Spleen (tissue), 7 donors: ENCODE measurements at regions not wholly inside any gene's neighbourhood (a gene's known extent, or its start where the extent isn't known, plus 50 kb on each side); places are given as distances from the start of the nearest gene placed in this dataset.

Source experiments
- POLR2A ChIP-seq, 3 donors: fragments of 450-650 bp; IDR thresholded peaks; one replicate each; pipeline ENCODE4 v1.5.1; 2017; ENCODE audit warnings: antibody characterized with exemption in 3 of 3, mild to moderate bottlenecking in 1 of 3
- POLR2AphosphoS5 ChIP-seq, 3 donors: sonication (generic); formaldehyde crosslinking; IDR thresholded peaks; one replicate each; pipeline ENCODE4 v1.5.1; 2017; ENCODE audit warnings: antibody characterized with exemption in 3 of 3
- TF ChIP-seq, protein P1 (sequence below), 11 experiments: fragments of 200-600 bp in 7 of 11; fragments of 450-650 bp in 4 of 11; sonication (generic) in 4 of 11; IDR thresholded peaks in 8 of 11; conservative IDR thresholded peaks in 3 of 11; 1 replicate in 7 of 11; 2 replicates in 4 of 11; pipeline versions ENCODE4 v1.4.0 to v1.8.0; 2016 to 2021; ENCODE audit warnings: antibody characterized with exemption in 11 of 11, inconsistent platforms in 4 of 11, mild to moderate bottlenecking in 1 of 11
- donor health status: DM: no; HTN: no; CAD: no; lungs with moderate emphysema.
- donor health status: DM: no; HTN: no; CAD: no.
- donor health status: DM: no; HTN: no; CAD: no.

- TF ChIP-seq, protein P1, sequence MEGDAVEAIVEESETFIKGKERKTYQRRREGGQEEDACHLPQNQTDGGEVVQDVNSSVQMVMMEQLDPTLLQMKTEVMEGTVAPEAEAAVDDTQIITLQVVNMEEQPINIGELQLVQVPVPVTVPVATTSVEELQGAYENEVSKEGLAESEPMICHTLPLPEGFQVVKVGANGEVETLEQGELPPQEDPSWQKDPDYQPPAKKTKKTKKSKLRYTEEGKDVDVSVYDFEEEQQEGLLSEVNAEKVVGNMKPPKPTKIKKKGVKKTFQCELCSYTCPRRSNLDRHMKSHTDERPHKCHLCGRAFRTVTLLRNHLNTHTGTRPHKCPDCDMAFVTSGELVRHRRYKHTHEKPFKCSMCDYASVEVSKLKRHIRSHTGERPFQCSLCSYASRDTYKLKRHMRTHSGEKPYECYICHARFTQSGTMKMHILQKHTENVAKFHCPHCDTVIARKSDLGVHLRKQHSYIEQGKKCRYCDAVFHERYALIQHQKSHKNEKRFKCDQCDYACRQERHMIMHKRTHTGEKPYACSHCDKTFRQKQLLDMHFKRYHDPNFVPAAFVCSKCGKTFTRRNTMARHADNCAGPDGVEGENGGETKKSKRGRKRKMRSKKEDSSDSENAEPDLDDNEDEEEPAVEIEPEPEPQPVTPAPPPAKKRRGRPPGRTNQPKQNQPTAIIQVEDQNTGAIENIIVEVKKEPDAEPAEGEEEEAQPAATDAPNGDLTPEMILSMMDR (IDR thresholded peaks at IDR 0.05 in 8 of 11, conservative IDR thresholded peaks at IDR 0.05 in 3 of 11): no peak
- TF ChIP-seq POLR2AphosphoS5 (IDR thresholded peaks at IDR 0.05): no peak
- no peak for TF ChIP-seq POLR2A (IDR thresholded peaks at IDR 0.05)
These were observed 158.6 kb upstream of the NR2F2 start for GRCh38 chr15:96171853-96172296.
